HG03378 (cell line): ENCODE measurements at regions not wholly inside any gene's neighbourhood (a gene's known extent, or its start where the extent isn't known, plus 50 kb on each side); places are given as distances from the start of the nearest gene placed in this dataset.
"Not testable (repeated sequence)": the region's sequence is repeated elsewhere in the genome, so short reads cannot be mapped to it uniquely, and the experiment has no call there.

Experiments
- ATAC-seq: cut with Tn5 transposase; IDR thresholded peaks from one replicate; pipeline ENCODE4 v1.9.1; 2021; ENCODE audit warnings: mild to moderate bottlenecking, moderate library complexity; ENCODE audit not compliant: unreplicated experiment

DNA sequence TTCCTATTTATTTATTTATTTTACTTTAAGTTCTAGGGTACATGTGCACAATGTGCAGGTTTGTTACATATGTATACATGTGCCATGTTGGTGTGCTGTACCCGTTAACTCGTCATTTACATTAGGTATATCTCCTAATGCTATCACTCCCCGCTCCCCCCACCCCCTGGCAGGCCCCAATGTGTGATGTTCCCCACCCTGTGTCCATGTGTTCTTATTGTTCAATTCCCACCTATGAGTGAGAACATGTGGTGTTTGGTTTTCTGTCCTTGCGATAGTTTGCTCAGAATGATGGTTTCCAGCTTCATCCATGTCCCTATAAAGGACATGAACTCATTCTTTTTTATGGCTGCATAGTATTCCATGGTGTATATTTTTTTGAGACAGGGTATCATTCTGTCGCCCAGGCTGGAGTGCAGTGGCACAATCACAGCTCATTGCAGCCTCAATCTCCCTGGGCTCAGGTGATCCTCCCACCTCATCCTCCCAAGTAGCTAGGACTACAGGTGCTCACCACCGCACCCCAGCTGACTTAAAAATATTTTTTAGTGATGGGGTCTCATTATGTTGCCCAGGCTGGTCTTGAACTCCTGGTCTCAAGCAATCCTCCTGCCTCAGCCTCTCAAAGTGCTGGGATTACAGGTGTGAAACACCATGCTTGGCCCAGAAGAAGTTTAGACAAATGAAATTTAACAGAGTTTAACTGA is 140.6 kb downstream of the NPIPB5 start:
- ATAC-seq, result not testable (repeated sequence)

DNA sequence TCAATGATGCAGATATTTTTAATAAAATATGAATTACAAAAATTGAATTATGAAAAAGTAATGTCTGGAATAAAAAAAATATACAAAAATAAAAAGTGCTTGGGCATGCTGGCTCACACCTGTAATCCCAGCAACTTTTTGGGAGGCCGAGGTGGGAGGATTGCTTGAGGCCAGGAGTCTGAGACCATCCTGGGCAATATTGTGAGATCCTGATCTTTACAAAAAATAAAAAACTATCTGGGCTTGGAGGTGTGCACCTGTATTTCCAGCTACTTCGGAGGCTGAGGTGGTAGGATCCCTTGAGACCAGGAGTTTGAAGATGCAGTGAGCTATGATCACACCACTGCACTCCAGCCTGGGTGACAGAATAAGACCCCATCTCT is 141.8 kb downstream of the NPIPB5 start:
- no peak for ATAC-seq

DNA sequence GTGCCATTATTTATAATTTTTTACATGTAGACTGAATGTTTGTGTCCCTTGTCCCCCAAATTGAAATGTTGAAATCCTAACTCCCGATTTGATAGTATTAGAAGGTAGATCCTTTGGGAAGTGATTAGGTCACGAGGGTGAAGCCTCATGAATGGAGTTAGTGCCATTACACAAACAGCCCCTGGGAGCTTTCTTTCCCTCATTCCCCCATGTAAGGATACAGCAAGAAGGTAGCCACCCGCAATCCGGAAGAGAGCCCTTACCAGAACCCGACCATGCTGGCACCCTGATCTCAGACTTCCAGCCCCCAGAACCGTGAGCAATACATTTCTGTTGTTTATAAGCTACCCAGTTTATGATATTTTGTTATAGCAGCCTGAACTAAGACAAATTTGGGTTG is 143.2 kb downstream of the NPIPB5 start:
- no peak for ATAC-seq

DNA sequence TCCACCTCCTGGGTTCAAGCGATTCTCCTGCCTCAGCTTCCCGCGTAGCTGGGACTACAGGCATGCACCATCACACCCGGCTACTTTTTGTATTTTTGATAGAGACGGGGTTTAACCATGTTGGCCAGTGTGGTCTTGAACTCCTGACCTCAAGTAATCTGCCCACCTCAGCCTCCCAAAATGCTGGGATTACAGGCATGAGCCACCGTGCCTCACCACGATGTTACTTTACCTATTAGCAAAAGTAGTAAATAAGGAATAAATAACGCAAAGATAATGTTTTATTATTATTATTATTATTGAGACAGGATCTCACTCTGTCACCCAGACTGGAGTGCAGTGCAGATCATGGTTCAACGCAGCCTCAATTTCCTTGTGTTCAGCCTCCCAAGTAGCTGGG is 145.9 kb downstream of the NPIPB5 start:
- not testable (repeated sequence) for ATAC-seq

DNA sequence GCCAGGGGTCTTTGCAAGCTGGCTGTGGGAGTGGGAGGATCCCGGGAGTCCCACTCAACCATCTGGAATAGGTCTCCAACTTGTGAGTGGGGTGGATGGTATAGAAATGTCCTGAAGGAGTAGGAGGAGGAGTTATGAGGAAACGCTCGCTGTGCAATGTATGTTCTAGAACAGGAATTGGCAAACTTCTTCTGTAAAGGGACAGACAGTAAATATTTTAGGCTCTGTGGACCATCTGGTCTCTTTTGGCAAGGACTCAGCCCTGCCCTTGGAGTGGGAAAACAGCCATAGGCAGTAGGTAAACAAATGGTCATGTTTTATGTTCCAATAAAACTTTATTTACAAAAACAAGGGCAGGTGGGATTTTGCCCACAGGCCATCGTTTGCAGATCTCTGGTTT is 149.2 kb downstream of the NPIPB5 start:
- ATAC-seq, result no peak

DNA sequence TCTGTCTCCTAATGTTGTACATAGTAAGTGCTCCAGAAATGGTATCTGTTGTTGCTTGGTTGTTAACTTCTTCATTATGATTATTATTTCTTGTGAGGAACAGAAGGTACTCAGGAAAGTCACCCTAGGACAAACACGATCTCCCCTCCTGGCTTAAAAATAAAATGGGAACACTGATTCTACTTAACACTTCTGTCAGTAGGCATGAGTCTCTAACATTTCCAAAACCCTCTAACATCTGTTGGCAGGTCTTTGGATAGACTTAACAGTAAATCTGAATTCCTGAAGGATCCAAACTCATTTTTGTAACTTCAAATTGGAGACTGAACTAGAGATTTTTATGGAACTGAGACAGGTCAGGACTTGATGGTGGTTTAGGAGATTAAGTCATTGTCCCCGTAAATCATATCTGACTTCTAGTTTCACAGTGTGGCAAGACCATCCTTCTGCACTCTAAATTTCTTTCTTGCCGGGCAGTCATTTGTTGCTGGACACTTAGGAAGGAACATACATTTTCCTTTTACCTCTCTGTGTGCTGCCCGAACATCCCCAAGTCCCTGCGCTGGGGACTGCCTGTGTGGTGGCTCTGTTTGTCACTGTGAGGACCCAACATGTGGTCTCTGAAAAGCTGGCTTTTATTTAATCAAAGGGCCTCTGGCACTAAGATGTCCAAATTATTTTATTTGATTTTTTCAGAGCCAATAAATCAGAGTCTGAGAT is 149.9 kb downstream of the NPIPB5 start:
- ATAC-seq, result no peak

DNA sequence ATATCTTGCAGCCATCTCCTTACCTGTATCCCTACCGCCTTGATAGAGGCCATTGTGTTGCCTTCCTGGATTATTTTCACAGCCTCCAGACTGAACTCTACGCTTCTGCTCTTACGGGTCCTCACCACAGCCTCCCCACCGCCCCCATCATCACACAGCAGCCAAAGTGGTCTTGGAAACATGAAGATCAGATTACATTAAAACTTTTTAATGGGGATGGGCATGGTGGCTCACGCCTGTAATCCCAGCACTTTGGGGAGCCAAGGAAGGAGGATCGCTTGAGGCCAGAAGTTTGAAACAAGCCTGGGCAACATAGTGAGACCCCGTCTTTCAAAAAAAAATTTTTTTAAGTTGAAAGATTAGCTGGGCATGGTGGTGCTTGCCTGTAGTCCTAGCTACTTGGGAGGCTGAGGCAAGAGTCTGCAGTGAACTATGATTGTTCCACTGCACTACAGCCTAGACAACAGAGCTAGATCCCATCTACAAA is 150.5 kb downstream of the NPIPB5 start:
- no peak for ATAC-seq

DNA sequence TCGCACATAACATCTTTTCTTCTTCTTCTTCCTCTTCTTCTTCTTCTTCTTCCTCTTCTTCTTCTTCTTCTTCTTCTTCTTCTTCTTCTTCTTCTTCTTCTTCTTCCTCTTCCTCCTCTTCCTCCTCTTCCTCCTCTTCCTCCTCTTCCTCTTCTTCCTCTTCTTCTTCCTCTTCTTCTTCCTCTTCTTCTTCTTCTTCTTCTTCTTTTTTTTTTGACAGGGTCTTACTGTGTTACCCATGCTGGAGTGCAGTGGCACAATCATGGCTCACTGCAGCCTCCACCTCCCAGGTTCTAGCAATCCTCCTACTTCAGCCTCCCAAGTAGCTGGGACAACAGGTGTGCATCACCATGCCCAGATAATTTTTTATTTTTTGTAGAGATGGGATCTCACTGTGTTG is 151.0 kb upstream of the HS3ST2 start:
- ATAC-seq, result not testable (repeated sequence)

DNA sequence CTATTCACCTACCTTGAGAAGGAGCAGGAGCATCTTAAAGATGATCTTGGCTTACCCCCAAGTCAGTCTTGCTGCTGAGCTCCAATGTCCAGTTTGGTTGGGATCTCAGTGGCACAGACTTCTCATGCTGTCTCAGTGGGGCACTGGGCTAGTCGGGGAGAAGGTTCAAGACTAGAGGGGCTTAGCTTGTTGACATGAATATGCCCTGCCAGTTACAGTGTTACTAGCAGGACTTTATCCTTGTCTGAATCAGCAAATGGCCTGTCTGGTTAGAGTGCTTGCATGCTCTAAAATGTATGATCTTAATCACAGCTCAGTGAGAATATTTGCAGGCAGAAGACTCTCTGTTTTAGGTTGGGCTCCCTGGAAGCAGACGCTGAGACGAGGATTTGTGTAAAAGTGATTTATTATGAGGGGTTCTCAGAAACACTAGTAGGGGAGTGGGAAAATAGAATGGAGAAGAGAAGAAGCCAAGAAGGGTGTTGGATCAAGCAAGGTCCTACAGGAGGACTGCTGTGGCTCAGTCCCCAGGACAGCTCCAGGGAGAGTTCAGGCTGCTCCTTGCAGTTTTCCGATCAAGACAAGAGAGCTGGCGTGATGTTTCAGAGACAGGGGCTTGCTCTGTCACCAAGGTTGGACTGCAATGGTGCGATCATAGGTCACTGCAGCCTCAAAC is 150.4 kb upstream of the HS3ST2 start:
- ATAC-seq, result no peak

DNA sequence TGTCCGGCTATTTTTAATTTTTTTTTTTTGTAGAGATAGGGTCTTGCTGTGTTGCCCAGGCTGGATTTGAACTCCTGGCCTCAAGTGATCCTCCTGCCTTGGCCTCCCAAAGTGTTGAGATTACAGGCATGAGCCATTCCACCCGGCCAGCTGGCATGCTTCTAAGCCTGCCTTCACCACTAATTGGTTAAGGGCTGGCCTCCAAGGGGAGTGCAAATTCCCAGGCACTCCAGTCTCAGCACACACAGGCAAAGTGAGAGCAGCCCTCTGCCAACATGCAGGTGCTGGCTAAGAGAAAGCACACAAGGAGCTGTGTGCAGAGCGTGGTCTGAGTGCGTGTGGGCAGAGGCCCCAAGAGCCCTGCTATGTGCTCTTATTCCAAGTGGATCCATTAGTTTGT is 149.8 kb upstream of the HS3ST2 start:
- ATAC-seq, result no peak

DNA sequence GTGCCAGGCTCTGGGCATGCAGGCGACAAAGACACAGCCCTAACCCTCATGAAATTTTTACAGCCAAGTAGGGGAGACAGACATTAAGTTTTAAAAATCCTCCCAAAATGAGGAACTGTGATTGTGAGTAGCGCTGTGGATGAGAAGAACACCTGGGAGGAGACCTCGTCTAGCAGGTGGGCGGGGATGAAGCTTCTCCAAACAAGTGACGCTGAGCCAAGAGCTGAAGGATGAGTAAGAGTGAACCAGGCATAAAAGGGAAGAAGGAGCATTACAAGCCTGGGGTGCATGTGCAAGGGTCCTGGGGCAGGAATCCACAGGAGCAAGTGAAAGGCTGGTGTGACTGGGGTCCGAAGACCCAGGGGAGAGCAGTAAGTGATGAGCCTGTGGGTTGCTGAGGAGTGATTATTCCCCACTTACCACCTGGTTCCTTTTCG is 149.4 kb upstream of the HS3ST2 start:
- ATAC-seq, result no peak

DNA sequence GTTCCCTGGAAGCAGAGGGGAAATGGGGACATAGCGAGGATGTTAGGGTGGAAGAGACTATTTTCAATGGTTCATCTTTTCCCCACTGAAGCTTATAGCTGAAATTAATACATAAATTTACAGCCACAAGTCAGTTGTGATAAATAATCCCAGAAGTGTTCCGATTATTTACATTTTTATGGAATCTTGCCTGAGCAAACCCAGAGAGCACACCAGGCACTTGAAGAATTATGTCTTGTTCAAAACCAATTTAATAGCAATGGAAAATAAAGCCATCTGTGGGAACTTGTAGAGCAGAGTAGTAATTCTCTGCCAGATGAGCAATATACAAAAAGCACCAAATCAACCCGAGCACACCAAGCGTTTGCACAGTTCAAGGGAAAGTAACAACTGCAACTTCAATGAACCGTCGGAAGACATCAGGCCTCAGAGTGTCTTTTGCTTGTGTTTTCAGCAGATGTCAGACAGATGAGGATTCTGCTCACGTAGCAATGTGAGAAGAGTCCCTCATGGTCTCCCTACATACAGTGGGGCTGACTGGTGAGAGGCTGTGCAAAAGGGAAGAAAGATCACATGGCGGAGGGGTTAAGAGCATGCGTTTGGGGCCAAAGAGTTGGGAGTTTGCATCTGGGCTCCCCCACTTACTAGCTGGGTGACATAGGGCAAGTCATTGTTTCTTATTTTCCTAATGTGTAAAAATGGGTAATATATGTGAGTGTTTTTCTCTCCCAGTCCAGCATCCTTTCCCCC is 148.7 kb upstream of the HS3ST2 start:
- ATAC-seq, result no peak

DNA sequence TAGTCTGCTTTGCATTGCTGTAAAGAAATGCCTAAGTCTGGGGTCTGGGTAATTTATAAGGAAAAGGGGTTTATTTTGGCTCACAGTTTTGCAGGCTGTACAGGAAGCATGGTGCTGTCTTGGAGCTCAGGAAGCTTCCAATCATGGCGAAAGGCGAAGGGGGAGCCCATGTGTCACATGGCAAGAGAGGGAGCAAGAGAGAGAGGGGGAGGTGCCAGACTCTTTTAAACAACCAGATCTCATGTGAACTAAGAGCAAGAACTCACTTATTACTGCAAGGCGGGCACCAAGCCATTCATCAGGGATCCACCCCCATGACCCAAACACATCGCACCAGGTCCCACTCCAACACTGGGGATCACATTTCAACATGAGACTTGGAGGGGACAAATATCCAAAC is 148.2 kb upstream of the HS3ST2 start:
- ATAC-seq, result no peak

DNA sequence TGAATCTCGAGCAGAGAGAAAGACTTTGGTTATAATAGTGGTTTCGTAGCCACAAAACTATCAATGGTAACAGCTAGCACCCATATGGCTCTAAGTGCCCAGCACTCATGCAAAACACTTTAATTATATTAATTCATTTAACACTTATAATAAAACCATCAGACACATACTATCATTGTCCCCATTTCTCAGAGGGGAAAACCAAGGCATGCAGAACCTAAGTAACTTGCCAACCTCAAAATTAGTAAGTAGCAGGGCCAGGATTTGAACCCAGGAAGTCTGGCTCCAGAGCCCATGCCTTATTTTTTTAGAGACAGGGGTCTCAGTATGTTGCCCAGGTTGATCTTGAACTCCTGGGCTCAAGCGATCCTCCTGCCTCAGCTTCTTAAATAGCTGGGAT is 145.6 kb upstream of the HS3ST2 start:
- ATAC-seq, result no peak

DNA sequence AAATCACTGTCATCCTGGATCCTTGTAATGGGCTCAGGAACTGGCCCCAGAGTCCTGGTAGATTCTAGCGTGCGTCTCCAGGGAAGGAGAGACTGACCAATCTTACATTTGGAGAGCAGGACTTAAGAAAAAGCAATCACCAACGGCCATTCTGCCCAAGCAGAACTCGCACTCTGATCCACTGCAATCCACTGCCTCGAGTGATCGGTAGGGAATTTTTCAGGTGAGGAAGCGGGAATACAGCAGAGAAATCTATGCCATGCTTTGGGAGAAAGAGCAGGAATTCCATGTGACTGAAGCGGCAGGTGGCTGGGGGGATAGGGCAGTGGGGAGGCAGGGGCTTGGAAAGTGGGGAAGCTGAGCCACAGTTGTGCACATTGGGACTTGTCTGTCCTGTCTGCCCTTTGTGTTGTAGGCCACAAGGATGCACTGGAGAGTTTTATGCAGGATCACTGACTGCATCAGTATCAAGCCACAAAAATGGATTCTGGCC is 143.9 kb upstream of the HS3ST2 start:
- ATAC-seq, result no peak

DNA sequence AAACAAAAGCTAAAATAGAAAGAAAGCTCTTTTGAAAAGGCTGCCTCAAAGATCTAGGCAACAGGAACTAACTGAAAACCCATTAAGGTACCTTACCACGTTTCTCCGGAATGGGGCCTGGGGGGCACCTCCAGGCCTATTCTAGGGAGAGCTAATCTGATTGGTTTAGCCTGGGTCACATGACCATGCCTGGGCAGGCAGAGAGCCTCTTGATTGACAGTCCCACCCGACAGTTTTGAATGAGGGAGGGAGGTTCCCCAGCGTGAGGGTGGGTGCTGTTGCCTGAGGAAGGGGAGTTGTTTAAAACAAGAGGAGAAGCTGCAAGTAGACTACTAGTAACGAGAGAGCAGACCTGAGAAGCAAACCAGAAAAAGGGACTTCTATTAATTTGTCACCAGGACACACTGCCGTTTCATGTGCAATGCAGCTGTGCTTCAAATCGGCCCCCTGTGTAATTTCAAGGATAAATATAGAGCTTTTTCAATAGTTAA is 143.4 kb upstream of the HS3ST2 start:
- no peak for ATAC-seq

DNA sequence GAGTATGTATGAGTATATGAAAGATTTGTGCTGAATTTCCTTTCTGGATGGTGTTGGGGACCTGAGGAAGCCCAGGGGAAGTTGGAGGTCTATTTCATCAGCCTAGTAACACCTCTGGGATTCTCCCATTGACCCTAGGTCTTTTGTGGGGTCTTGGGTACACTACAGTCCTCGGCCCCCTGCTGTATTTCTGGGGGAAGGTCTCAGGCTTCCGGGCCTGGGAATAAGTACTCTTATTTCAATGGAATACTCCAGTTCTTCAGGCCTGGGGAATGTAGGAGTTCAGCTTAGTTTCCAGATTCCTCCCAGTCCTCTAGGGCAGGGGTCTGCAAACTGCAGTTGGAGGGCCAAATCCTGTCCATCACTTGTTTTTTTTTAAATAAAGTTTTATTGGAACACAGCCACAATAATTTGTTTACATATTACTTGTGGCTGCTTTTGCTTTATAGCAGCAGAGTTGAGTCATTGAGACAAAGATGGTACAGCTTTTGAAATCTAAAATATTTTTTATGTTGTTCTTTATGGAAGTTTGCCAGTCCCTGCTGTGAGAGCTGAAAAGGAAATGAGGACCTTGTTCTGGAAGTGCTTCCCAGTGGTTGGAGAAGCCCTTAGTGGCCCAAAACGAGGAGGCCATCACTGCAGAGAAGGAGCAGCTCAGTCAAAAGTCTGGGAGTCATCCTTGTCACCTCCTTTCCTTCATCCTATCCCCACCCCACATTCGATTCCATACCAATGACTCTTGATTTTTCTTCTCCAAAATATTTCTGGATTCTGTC is 142.5 kb upstream of the HS3ST2 start:
- ATAC-seq, result no peak

DNA sequence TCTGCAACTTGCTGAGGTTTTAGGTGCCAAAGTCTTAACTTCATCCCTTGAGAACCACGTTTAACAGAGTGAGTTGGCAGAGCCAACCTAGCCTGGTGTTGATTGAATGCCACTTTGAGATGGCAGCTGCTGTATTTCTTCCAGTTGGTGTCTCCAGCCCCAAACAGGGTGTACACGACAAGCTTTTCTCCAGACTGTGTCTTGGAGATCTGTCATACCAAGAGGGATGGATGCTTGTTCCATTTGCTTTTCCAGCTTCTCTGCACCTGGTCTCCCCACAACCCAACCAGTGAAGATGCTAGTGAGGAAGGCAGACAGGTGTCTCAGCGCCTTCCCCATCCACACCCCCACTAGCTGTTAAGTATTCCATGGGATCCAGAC is 141.1 kb upstream of the HS3ST2 start:
- no peak for ATAC-seq

DNA sequence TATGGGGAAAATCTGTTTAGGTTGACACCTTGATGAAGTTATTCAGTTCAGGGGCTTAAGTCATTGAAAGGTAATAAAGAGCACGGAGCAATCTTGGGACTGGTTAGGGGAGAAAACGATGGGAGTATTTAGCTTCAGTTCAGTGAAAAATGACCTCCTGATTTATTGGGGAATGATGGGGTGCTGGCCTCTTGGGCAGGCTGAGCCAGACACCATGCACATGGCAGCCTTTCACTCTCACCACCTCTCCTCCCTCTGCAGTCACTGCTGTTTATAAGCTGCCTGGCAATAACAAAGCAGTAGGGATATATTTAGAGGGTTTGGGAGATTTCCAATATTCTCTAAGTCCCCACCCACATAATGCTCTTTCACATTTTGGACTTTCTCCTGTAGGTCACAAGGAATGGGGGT is 140.5 kb upstream of the HS3ST2 start:
- no peak for ATAC-seq

DNA sequence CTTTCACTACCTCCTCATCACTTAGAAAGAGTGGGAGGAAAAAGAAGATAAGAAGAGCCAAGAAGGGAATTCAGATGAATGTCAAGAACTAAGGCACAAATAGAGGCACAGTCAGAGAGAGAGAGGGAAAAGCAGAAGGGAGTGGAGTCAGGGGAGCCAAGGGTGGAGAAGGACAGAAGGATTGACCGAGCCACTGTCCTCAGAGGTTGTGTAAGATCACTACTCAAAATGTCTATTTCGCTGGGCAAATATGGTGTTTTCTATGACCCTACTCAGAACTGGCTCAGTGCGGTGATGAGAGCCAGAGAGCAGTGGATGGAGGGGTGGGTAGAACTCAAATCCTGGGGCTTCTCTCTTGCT is 139.2 kb upstream of the HS3ST2 start:
- no peak for ATAC-seq
